ENCODE measurements at regions not wholly inside any gene's neighbourhood (a gene's known extent, or its start where the extent isn't known, plus 50 kb on each side); places are given as distances from the start of the nearest gene placed in this dataset.
"Not testable (repeated sequence)": the region's sequence is repeated elsewhere in the genome, so short reads cannot be mapped to it uniquely, and the experiment has no call there.

DNA sequence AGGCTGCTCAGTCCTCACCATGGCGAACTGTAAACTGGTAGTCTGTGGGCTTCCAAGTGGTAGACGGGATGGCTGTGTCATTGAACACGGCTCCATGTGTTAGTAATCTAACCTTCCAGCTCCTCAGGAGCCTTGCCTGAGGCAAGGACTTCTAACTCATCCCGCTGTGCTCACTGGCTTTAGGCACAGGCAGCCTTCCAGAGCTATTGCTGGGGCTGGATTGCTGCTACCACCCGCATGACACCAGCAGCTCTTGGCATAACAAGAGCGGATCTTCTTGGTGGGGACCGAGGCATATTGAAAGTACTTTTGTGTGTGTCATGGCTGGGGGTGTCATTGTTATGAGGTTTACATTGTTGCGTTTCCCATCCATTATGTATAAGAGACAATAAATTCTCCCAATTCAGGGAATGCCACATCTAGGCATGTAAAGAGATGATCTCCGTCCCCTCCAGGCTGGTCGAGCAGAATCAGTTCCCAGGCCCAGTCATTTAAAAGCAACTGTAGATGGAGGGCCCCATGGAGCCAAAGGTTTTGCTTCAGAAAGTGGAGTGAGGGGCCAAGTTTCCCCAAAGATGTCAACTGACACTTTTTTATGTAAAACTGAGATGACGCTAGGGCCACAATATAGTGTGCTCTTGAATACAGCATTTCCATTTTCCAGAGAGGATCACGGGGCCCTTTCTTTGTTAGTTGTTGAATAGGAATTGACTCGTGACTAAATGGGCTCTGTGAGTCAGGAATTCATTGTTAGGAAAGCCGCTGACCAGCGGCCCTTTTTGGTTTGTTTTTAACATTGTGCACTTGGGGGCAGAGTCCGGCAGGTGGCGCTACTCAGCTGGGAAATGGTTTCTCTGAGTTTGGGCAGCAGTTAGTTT is 759.5 kb downstream of the TAF11L14 start:
- DNase-seq (ENCODE audit: low read depth): peak; percentile 23
- TF ChIP-seq, protein P1, sequence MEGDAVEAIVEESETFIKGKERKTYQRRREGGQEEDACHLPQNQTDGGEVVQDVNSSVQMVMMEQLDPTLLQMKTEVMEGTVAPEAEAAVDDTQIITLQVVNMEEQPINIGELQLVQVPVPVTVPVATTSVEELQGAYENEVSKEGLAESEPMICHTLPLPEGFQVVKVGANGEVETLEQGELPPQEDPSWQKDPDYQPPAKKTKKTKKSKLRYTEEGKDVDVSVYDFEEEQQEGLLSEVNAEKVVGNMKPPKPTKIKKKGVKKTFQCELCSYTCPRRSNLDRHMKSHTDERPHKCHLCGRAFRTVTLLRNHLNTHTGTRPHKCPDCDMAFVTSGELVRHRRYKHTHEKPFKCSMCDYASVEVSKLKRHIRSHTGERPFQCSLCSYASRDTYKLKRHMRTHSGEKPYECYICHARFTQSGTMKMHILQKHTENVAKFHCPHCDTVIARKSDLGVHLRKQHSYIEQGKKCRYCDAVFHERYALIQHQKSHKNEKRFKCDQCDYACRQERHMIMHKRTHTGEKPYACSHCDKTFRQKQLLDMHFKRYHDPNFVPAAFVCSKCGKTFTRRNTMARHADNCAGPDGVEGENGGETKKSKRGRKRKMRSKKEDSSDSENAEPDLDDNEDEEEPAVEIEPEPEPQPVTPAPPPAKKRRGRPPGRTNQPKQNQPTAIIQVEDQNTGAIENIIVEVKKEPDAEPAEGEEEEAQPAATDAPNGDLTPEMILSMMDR (conservative IDR thresholded peaks at IDR 0.05; ENCODE audit: low read depth, low read length): peak; percentile 86
- H3K4me3 ChIP-seq (ENCODE audit: low read depth, low read length): no peak overlapping the region

DNA sequence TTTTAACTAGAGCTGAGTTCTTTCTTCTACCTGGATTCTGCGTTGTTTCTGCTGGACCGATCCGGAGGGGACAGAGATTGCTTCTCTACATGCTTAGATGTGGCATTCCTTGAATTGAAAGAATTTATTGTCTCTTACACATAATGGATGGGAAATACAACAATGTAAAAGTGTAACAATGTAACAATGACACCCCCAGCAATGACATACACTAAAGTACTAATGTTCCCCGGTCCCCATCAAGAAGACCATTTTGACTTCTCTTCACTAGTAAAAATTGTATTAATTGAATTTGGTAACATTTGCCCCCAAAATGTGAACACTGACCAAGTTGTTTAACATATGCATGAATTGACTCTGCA is 760.2 kb downstream of the TAF11L14 start:
- no peak for DNase-seq (ENCODE audit: low read depth)
- TF ChIP-seq, protein P1 (conservative IDR thresholded peaks at IDR 0.05; ENCODE audit: low read depth, low read length): no peak
- no peak overlapping the region for H3K4me3 ChIP-seq (ENCODE audit: low read depth, low read length)

DNA sequence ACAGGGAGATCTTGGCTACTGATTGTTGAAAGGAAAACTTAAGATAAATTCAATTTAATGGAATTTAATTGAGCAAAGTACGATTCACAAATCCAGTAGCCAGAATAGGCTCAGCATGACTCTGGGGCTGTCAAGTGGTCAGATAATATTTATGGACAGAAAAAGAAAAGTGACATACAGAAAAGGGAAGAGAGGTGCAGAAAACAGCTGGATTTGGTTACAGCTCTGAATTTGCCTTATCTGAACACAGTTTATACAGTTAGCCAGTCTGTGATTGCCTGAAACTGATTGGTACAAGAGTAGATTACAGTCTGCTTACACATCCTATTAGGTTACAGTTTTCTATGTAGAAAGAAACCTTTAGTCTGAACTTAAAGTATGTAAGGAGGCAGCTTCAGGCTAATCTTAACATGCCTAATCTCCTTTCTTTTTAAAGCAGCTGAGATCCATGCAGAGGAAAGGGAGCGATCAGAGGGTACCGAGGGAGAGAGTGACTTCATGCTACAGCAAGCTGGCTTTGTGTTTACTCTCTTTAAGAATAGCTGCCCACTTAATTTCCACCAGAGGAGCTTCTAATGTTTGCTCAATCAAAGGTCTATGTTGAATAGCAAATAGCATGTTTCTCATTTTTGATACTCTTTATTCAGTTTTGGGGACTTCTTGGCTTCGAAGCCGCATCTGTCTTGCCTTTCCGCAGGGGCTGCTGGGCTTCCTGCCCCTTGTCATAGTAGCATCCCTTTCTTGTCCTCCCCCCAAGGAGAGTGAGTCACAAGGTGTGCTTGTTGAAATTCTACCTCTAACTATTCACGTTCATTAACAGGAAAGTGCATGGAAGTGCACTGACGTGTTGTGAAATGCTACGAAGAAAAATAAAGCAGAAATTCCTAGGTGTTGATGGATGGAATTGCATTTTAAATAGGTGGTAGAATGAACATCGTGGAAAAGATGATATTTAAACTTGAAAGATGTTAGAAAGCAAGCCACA is 761.2 kb downstream of the TAF11L14 start:
- DNase-seq (ENCODE audit: low read depth): no peak
- TF ChIP-seq, protein P1 (conservative IDR thresholded peaks at IDR 0.05; ENCODE audit: low read depth, low read length): no peak
- H3K4me3 ChIP-seq (ENCODE audit: low read depth, low read length): no peak overlapping the region

DNA sequence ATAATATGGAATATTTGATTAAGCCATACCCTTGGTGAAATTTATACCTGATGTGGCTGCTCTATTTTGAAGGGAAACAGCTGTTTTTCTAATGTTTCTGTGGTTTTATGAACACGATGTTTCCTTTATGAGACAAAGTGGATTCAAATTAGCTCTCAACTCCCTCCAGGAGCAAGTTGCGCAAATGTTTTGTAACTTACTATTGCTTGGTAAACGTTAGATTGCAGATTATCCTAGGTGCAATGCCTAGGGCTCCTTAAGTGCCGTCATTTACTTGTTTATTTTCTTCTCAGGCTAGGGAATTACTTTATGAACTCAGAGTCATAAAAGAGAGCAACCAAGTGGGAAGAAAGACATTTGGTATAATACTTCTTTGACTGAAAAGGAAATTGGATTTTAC is 763.1 kb downstream of the TAF11L14 start:
- H3K4me3 ChIP-seq (ENCODE audit: low read depth, low read length): no peak overlapping the region
- no peak for DNase-seq (ENCODE audit: low read depth)
- TF ChIP-seq, protein P1 (conservative IDR thresholded peaks at IDR 0.05; ENCODE audit: low read depth, low read length): no peak

DNA sequence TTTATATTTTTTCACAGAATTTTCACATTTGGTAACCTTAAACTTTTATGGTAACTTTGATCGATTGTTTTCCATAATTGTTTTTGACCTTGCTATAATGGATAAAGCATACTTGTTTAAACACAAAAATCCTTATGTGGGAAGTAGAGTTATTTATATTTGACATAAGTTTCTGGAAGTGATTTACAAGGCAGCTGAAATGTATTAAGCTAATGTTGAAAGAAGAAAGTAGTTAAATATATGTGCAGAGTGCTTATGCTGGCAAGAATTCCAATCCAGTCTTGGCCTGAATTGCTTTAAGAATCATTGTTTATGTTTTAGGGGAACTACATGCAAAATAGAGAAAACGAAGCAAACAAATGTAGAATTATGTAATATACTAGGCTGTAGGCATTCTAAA is 763.6 kb downstream of the TAF11L14 start:
- no peak for DNase-seq (ENCODE audit: low read depth)
- H3K4me3 ChIP-seq (ENCODE audit: low read depth, low read length): no peak overlapping the region
- TF ChIP-seq, protein P1 (conservative IDR thresholded peaks at IDR 0.05; ENCODE audit: low read depth, low read length): no peak

DNA sequence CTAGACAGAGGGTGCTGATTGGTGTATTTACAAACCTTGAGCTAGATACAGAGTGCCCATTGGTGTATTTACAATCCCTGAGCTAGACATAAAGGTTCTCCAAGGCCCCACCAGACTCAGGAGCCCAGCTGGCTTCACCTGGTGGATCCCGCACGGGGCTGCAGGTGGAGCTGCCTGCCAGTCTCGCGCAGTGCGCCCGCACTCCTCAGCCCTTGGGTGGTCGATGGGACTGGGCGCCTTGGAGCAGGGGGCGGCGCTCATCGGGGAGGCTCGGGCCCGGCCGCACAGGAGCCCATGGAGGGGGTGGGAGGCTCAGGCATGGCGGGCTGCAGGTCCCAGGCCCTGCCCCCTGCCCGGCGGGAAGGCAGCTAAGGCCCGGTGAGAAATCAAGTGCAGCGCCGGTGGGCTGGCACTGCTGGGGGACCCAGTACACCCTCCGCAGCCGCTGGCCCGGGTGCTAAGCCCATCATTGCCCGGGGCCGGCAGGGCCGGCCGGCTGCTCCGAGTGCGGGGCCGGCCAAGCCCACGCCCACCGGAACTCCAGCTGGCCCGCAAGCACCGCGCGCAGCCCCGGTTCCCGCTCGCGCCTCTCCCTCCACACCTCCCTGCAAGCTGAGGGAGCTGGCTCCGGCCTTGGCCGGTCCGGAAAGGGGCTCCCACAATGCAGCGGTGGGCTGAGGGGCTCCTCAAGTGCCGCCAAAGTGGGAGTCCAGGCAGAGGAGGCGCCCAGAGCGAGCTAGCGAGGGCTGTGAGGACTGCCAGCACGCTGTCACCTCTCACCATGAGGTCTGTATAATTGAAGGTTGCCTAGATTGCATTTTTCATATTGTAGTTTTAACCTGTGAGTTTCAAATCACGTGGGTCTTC is 765.4 kb downstream of the TAF11L14 start:
- not testable (repeated sequence) for H3K4me3 ChIP-seq (ENCODE audit: low read depth, low read length); DNase-seq (ENCODE audit: low read depth)

All from epithelial cell of proximal tubule (primary cell).